HuH-7 (cell line): ENCODE measurements at regions not wholly inside any gene's neighbourhood (a gene's known extent, or its start where the extent isn't known, plus 50 kb on each side); places are given as distances from the start of the nearest gene placed in this dataset.
"Not testable (repeated sequence)": the region's sequence is repeated elsewhere in the genome, so short reads cannot be mapped to it uniquely, and the experiment has no call there.

Experiments used
- DNase-seq: peaks from one replicate; pipeline ENCODE4 v3.0.0; 2011; ENCODE audit warnings: low spot score

DNA sequence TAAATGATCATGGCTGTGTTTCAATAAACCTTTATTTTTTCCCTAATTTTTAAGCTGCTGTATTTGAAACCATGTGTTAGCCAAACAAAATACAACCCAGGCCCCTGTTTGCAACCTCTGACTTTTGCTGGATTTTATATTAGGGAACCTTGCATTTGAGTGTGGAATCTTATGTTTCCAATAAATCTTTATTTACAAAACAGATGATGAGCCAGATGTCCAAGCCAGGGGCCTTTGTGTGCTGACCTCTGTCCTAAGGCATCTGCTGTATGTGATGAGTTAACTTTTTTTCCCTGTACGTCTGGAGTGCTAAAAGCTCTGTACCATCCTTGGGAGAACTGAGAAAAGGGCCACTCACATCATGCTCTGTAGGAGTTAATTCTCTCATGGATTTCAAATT lies 162.9 kb downstream of the TRIB2 start:
- no peak for DNase-seq

DNA sequence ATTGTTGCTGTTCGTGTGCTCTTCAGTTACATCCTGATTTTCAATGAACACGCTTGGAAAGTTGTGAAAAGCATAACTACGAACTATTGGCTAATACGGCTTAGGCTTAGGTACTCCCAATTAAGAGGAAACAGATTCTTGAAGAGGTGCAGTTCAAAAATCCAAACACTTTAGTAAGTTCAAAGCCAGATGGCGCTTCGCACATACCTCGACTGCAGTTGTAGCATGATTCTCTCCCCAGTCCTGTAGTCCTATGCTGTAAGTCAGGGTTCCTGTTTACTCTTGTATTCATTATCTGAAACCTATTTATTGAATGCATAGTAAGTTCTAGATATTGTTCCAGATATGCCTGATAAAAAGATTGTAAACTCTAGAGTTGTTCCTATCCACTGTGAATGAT lies 165.2 kb downstream of the TRIB2 start:
- no peak for DNase-seq

DNA sequence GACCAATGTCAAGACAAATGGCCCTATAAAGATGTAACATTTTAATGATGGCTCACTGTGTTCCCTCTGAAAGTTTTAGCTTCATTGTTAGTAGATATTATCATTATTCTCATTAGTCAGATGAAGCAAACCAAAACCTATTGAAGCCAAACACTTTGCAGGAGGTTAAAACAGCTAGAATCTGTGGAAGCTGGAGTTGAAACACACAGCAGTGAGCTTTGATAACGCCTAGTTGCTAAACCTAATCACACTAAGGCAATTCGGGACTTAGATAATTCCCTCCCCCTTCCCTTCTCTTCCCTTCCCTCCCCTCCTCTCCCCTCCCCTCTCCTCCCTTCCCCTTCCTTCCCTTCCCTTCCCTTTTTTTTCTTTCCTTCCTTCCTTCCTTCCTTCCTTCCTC lies 165.7 kb downstream of the TRIB2 start:
- no peak for DNase-seq

DNA sequence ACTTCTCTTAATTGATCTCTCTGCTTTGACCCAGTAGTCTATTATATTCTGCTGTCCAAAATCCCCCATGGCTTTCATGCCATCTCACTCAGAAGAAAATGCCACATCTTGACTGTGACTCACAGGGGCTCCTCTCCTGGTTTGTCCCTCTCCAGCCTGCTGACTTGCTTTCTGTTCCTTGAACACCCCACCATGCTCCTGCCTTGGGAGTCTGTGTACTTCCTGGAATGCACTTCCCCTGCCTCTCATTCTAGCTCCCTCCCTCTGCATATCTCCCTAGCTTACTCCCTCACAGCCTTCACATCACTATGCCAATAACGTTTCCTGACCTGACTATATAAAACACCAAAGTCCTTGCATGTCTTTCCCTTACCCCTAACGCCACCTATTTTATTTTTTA lies 167.2 kb downstream of the TRIB2 start:
- no peak for DNase-seq

DNA sequence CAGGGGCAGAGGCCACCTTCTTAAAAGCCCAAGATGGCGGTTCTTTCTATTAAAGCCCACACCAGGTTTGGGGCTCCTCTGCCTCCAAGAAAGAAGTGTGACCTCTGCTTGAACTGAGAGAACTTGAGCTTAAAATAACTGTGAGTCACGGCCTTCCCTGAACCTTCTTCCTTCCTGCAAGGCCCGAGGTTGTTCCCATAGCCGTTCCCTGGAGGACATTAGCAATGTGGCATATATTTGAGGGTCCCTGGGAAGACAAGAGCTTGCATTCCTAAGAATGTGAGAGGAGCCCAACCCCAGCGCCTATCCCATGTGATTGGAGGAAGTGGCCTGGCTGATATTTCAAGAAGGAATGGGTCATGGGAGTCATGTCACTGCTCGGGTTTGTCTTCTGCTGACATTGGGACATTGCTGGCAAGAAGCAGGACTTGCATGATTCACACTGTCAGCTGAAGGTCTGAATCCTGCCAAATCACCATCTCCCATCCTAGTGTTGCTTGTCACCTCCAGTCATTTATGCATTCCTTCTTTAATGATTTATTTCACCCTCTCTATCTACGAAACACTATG lies 168.1 kb downstream of the TRIB2 start:
- no peak for DNase-seq

DNA sequence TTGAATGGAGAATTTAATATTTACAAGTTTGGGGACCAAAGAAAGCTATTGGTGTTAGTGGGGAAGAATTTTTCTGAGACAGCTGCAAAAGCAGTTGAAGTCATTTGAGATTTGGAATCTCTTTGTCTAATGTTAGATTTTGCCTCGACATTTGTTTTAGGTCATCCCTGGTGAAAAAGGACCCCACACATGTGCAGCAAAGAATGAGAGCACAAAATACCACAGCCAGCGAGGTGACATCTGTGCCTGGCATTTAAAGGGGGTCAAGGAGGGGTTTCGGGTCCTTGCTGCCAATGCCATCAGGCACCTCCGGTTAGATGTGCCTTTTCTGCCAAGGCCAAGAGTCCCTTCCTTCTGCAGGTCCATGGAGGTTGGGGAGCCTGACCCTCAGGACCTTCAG lies 173.3 kb downstream of the TRIB2 start:
- no peak for DNase-seq

DNA sequence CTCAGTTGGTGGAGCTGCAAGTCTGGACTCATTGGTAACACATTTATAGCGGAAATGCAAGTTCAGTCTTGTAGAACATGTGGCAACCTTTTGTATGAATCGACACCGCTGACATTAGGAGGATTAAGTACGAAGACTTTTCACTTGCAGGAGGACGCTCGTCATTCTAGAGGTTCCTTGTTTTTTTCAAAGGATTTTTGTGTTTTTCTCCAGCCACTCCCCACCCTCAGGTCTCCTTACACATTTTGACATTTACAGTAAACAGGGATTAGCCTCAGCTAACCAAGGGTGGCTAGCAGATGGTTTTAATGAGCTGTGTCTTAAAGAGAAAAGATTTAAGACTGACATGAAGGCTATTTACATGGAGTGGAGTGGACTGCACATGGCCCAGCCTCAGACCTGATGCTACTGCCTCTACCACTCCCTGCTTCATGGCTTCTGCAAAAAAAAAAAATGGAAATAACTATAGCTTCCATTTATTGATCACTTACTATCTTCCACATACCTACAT lies 173.8 kb downstream of the TRIB2 start:
- no peak for DNase-seq

DNA sequence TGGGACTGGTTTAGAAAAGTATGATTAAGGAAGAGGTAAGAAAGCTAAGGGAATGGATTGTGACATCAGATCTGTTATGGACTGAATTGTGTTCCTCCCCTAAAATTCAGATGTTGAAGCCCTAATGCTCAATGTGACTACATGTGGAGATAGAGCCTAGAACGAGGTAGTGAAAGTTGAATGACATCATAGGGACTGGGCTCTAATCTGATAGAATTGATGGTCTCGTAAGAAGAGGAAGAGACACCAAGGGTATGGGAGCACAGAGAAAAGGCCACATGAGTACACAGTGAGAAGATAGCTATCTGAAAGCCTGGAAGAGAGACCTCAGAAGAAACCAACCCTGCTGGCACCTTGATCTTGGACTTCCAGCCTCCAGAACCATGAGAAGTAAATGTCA lies 178.3 kb downstream of the TRIB2 start:
- DNase-seq, result no peak

DNA sequence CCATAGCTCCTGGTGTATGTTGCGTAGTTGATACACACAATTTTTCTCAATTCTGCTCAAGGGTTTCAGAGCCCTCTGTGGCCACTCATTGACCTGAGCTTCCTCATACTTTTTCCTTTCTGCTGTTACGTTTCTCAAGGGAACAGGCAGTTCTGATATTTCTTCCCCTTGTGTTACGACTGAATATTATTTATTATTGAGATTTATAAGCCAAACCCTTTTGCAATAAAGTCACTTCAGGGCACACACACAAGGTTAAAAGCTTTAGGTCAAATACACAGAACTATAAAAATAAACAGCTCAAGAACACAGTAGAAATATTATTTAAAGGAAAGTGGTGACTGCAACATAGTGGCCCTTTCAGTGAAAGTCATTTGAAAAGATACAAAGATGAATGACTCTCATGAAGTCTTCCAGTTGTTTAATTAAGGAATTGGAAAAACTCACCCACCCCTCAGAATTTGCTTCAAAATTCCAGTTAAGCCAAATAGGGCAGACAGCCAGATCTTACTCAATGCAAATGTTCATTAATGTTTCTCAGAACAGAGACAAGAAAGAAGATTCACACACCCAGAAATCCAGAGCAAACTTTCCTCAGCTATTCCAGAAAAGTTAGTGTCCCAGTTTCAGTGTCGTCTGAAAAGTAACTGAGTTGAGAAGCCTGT lies 179.7 kb downstream of the TRIB2 start:
- no peak for DNase-seq

DNA sequence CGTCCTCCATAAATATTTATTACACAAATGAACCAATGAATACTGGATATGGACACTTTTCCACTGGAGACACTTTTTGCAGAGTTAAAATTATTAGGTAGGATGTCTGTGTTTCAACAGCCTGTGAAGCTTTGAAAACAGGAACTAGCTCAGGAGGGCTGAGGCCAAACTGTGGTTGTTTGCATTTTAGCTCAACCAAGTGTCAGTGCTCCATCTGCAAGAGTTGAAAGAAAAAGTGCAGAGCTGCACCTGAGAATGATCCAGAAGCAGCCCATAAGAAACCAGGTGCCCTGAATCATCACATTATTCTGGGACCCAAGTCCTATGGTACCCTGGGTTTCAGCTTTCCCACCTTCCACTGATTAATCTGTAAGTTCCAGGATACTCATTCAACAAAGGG lies 180.4 kb downstream of the TRIB2 start:
- DNase-seq, result no peak

DNA sequence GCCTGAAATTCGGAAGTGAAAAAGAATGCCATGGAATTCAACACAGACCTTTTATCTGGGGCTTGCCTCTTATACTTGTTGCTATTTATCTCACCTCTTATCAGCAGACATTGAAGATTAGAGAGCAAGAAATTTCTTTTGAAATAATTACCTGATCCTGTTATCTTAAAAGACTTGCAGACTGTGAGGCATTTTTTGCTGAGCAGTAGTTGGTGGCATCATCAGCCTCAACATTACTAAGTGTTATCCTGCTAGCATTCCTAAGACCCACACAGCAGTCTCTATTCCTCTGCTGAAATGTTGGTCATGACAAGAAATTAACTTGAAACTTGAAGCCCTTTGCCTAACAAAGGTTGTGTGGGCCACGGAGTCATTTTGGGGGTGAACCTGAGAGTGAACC lies 186.5 kb downstream of the TRIB2 start:
- DNase-seq, result no peak

DNA sequence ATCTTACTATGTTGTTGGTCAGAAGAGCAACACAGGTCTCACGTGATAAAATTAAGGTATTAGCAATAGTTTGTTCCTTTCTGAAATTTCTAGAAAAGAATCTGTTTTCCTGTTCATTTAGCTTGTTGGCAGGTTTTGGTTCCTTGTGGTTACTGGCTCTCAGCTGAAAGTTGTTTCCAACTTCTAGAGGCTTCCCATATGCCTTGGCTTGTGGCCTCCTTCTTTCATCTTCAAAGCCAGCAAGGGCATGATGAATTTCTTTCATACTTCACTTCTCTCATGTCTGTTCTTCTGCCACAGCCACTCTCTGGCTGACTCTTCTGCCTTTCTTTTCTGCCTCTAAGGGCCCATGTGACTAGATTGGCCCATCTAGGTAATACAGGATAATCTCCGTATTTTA lies 193.7 kb downstream of the TRIB2 start:
- no peak for DNase-seq

DNA sequence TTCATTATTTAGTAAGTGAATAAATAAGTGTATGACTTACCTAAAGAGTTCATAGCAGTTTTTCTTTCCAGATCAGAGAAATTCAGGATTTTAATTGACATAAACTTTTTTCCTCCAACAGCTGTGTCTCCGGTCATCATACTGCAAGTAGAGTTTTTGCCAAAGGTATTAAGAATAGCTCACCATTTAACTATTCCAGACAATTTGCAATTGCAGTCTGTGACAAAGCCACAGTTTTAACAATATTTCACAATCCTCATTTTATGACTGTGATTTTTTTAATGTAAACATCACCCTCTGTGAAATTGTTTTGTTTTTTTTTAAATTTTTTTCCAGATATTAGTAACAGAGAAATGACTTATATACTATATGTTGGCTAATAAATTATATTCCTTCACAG lies 199.1 kb downstream of the TRIB2 start:
- DNase-seq, result no peak

DNA sequence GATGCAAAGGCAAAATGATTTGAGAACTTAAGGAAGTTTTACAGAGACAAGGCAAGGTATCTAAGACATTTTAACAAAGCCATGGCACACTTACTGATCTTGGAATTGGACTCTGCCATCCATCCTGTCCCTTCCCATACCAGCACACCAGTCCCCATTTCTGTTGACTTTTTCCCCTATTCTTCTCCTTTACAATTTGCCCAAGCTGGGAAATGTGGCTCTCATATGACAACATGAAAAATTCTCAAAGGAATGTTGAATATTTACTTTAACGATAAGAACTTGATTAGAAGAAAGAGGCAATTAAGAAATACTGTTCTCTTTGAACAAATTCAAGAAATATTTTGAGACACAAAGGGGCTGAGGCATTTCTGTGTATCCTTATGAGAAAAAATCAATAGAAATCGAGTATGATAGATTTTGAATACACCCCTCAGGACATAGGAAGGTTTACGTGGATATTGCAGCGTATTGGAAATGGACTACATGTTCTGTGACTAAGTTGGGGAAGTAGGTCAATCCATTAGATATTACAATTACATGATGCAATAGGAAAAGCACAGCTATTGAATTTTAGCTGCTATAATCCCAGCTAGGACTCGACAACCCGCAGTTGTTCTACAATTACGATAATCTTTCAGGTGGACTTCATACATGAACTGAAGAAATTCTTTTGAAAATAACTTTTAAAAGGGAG lies 201.6 kb downstream of the TRIB2 start:
- no peak for DNase-seq

DNA sequence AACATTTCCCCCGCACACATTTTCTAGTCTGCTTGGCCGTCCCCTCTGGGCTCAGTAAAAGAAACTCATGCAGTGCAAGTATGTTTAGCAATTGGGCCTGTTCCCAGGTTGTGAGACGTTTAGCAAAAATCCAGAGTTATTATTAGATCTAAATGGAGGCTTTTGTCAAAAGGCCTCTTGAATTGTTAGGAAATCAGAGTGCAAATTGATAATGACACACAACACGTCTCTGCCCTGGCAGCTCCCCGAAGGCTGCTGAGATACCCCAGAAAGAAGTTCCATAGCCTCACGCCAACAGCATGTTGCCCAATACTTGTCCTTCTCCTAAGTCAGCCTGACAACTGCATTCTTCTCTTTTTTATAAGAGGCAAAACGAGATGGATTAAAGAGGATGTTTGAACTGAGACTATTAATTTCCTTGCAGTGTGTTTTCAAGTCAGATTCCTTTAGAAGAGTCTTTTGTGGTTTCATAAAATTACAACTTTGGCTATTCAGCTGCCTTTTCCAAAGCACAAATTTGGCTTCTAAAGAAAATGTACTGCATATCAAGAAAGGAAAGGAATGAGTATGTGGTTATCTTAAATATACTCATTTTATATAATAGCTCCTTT lies 202.2 kb downstream of the TRIB2 start:
- no peak for DNase-seq

DNA sequence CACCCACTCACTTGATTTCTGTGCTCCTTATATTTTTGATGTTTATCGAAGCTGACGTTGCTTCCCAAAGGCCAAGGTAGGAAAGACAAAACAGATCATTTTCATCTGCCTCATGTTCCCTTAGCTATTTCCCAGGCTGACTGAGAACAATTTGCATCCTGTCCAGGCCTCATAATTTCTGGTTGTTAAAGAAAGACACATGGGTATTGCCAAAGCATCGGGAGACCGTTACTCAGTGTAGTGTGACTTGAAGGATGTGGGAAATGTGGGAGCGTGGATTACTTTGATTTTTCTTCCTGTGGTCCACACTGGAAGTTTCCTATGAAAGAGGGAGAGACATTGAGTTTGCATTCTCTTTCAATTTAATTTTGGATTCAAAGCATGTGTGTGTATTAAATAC lies 204.6 kb downstream of the TRIB2 start:
- no peak for DNase-seq

DNA sequence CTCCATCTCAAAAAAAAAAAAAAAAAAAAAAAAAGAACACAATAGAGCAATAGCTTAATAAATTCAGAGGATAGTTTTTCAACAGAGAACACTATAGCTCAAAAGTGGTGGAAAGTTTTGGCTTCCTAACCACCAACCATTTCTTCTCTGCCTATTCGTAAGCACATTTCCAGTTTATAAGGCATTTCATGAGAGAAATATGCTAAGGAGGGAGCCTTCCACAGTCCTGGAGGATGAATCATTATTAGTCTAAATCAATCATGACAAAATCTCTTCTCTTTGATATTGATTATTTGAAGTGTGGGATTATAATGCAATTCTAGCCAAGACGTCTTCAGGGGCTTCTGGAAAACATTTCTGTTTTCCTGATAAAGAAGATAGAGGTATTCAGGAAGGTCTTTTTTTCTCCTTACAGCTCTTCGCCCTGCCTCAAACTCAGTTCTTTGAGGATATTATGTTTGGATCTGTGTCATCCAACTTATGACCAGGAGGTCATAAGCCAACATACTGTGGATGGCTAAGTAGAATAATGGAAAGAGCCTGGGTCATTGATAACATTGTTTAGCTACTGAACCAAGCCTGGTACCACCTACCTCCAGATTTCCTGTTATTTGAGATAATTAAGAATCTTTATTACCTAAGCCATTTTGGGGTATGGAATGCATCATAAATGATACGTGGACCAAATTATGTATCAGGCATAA lies 207.3 kb downstream of the TRIB2 start:
- DNase-seq, result no peak

DNA sequence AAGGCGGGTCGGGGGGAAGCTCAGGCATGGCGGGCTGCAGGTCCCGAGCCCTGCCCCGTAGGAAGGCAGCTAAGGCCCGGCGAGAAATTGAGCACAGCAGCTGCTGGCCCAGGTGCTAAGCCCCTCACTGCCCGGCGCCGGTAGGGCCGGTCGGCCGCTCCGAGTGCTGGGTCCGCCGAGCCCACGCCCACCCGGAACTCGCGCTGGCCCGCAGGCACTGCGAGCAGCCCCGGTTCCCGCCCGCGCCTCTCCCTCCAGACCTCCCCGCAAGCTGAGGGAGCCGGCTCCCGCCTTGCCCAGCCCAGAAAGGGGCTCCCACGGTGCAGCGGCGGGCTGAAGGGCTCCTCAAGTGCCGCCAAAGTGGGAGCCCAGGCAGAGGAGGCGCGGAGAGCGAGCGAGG lies 209.9 kb downstream of the TRIB2 start:
- DNase-seq, result not testable (repeated sequence)

DNA sequence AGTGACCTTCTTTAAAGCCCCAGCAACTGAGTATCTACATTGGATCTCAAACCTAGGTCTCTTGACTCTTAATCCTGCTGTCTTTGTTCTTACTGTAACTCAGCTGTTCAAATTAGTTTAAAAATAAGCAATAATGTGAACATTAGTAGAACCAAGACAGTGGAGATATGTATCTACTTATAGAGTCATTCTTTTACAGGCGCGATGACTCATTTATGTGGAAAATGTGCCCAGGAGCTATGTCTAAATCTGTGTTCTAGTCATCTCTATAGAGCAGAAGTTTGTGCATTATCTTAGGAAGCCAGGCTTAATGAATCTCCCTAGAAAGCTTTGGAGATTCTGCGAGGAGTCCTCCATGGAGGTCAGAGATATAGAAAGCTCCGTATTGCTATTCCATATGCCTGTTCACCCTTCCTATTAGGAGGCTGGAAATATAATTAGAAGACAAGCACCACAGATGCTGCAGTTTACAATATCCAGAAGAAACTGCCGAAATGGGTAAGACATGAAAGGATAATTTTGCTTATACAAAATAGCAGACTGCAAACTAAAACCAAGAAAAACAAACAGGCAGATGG lies 211.6 kb downstream of the TRIB2 start:
- no peak for DNase-seq

DNA sequence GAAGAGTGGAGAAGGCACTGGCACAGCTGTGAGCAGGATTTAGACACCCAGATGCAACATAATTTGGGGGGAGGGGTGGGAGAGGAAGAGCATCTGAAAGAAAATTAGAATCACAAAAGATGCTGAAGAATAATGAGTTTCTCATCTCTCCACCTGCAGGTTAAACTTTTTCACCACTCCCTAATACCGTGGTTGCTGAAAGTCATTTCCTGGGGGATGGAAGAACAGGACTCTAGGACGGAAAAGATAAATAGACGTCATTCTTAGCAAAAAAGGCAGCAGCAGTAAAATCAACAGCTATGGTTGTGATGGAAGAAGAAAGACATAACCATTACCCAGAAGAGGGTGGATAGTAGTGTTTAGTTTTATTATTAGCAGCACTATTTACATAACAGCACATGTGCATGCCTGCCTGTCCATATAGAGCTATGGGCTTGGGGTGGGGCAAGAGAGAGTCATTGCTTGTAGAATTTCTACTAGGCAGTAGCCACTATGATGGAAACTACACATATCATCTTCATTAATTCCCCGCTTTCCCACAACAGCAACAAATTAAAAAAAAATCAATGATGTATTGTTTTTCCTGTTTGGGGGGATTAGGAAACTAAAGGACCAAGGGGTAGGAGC lies 212.2 kb downstream of the TRIB2 start:
- DNase-seq, result no peak

DNA sequence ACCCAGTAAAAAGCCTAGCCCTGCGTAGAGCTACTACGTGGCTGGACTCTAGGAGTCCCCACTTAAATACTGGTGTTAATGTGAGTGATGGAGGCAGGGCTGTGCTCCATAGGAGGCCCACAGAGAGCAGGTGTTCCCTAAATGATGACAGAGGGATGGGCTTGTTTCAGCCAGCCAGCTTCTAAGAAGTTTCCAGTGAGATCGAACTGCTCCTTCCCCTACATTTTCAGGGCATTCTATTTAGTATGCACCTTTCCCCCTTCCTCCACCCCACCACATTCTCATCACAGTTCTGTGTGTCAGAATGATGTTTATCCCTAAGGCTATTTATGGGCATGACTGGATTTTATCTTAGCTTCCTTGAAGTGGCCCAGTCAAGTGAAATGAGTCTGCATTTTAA lies 213.0 kb downstream of the TRIB2 start:
- DNase-seq, result no peak

DNA sequence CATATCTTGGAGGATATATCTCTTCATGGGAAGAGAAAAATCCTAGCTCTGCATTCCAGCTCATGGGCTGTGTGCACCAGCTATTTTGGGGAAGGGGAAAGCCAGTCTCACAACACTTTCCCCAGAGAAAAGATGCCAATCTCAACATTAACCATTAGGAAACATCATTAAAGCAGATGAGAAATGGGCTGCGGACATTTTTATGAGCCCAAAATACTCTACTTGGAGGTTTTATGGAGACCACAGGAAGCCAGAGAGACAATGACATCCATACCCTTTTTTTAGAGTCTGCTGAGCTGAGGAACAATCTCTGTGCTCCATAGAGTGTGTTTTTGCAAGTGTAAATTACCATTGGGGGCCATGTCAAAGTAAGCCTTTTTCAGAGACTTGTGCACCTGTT lies 213.7 kb downstream of the TRIB2 start:
- no peak for DNase-seq
